GM19395 (cell line): ENCODE measurements at regions not wholly inside any gene's neighbourhood (a gene's known extent, or its start where the extent isn't known, plus 50 kb on each side); places are given as distances from the start of the nearest gene placed in this dataset.

ENCODE experiments used
- ATAC-seq: cut with Tn5 transposase; IDR thresholded peaks from one replicate; pipeline ENCODE4 v1.9.1; 2021; ENCODE audit warnings: mild to moderate bottlenecking, moderate library complexity; ENCODE audit not compliant: unreplicated experiment

GRCh38 chr6:2384528-2384927 lies 139.1 kb upstream of the GMDS start:
- no peak for ATAC-seq

- ATAC-seq, result no peak
Measured at GRCh38 chr6:2381872-2382661, 136.7 kb upstream of the GMDS start.

GRCh38 chr6:2378891-2379652 lies 133.7 kb upstream of the GMDS start:
- no peak for ATAC-seq

GRCh38 chr6:2378046-2378657 lies 132.7 kb upstream of the GMDS start:
- no peak for ATAC-seq

- ATAC-seq, result no peak
Measured at GRCh38 chr6:2376429-2377355, 131.3 kb upstream of the GMDS start.

- ATAC-seq, result no peak
Measured at GRCh38 chr6:2375443-2375842, 130.0 kb upstream of the GMDS start.

- no peak for ATAC-seq
Measured at GRCh38 chr6:2369606-2370005, 124.2 kb upstream of the GMDS start.

- ATAC-seq, result no peak
Measured at GRCh38 chr6:2363211-2363610, 117.8 kb upstream of the GMDS start.

GRCh38 chr6:2361195-2361594 lies 115.8 kb upstream of the GMDS start:
- ATAC-seq, result no peak

- ATAC-seq, result no peak
Measured at GRCh38 chr6:2360716-2361115, 115.3 kb upstream of the GMDS start.

GRCh38 chr6:2360126-2360525 lies 114.7 kb upstream of the GMDS start:
- no peak for ATAC-seq

GRCh38 chr6:2355150-2355549 lies 109.7 kb upstream of the GMDS start:
- no peak for ATAC-seq

- no peak for ATAC-seq
Measured at GRCh38 chr6:2354138-2354491, 108.7 kb upstream of the GMDS start.

- no peak for ATAC-seq
Measured at GRCh38 chr6:2353412-2354137, 108.2 kb upstream of the GMDS start.

GRCh38 chr6:2351807-2352431 lies 106.5 kb upstream of the GMDS start:
- ATAC-seq, result no peak

GRCh38 chr6:2351090-2351489 lies 105.7 kb upstream of the GMDS start:
- ATAC-seq, result no peak

GRCh38 chr6:2346078-2346477 lies 100.7 kb upstream of the GMDS start:
- no peak for ATAC-seq

GRCh38 chr6:2344319-2344905 lies 99.0 kb upstream of the GMDS start:
- ATAC-seq, result no peak

- ATAC-seq, result no peak
Measured at GRCh38 chr6:2327591-2327990, 82.2 kb upstream of the GMDS start.
